ENCODE measurements at regions not wholly inside any gene's neighbourhood (a gene's known extent, or its start where the extent isn't known, plus 50 kb on each side); places are given as distances from the start of the nearest gene placed in this dataset.

DNA sequence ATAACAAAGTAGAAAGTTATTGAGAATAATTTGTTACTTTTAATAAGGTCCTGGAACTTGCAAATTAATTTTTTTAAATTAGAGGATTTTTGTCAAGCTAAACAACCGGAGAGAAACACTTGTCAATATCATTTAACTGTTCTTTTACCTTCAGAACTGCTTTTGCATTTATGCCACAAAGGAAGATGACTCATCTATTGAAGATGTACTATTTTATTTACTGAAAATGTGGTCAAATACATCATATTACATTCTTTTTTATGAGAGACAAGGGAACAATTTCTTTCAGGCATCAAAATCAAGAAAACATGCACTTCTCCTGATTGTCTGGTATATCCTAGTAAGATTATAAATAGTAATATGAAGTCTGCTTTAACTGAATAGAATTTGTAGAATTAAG is 558.2 kb upstream of the PRMT6 start:
- TF ChIP-seq EZH2 (IDR thresholded peaks at IDR 0.05; ENCODE audit: low read depth) = no peak
- TF ChIP-seq, protein P1, sequence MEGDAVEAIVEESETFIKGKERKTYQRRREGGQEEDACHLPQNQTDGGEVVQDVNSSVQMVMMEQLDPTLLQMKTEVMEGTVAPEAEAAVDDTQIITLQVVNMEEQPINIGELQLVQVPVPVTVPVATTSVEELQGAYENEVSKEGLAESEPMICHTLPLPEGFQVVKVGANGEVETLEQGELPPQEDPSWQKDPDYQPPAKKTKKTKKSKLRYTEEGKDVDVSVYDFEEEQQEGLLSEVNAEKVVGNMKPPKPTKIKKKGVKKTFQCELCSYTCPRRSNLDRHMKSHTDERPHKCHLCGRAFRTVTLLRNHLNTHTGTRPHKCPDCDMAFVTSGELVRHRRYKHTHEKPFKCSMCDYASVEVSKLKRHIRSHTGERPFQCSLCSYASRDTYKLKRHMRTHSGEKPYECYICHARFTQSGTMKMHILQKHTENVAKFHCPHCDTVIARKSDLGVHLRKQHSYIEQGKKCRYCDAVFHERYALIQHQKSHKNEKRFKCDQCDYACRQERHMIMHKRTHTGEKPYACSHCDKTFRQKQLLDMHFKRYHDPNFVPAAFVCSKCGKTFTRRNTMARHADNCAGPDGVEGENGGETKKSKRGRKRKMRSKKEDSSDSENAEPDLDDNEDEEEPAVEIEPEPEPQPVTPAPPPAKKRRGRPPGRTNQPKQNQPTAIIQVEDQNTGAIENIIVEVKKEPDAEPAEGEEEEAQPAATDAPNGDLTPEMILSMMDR (conservative IDR thresholded peaks at IDR 0.05) = no peak

Measured in PC-9 (cell line).